ENCODE measurements at regions not wholly inside any gene's neighbourhood (a gene's known extent, or its start where the extent isn't known, plus 50 kb on each side); places are given as distances from the start of the nearest gene placed in this dataset.

- no peak for DNase-seq (ENCODE audit: low read depth)
- no peak overlapping the region for H3K4me3 ChIP-seq (ENCODE audit: low read depth, low read length)
- TF ChIP-seq CTCF (IDR thresholded peaks at IDR 0.05; ENCODE audit: insufficient read depth, low read depth, low read length, missing control alignments) = no peak
These were observed 664.2 kb upstream of the CPEB2 start for GRCh38 chr4:14337892-14338584.

- no peak overlapping the region for H3K4me3 ChIP-seq (ENCODE audit: low read depth, low read length)
- TF ChIP-seq CTCF (IDR thresholded peaks at IDR 0.05; ENCODE audit: insufficient read depth, low read depth, low read length, missing control alignments) = no peak
- no peak for DNase-seq (ENCODE audit: low read depth)
These were observed 663.6 kb upstream of the CPEB2 start for GRCh38 chr4:14338585-14339265.

- no peak for TF ChIP-seq CTCF (IDR thresholded peaks at IDR 0.05; ENCODE audit: insufficient read depth, low read depth, low read length, missing control alignments)
These were observed 662.6 kb upstream of the CPEB2 start for GRCh38 chr4:14339715-14340114.

DNA sequence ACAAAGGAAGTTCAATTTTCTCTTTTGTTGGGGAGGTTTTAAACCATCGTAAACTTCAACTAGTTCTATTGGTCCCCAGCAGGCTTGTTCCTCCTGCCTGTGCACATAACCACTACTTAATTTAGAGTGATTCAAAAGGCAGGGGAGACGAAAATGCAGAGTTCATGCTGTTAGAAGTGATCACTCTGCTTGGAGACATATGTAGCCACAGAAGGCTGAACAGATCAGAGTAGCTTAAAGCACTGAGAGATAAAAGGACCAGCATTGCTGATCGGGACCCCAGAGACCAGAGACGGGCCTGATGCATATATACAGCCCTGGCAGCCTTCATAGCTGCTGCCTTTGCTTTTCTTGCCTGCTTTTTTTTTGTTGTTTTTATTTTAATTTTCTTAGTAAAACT lies 662.0 kb upstream of the CPEB2 start:
- no peak overlapping the region for H3K4me3 ChIP-seq (ENCODE audit: low read depth, low read length)
- DNase-seq (ENCODE audit: low read depth) = no peak
- TF ChIP-seq CTCF (IDR thresholded peaks at IDR 0.05; ENCODE audit: insufficient read depth, low read depth, low read length, missing control alignments) = no peak

More at GRCh38 chr4:14339715-14340114, 662.6 kb upstream of the CPEB2 start:
- H3K4me3 ChIP-seq (ENCODE audit: low read depth, low read length) = no peak overlapping the region
- no peak for DNase-seq (ENCODE audit: low read depth)

- TF ChIP-seq CTCF (IDR thresholded peaks at IDR 0.05; ENCODE audit: insufficient read depth, low read depth, low read length, missing control alignments) = no peak
- no peak for DNase-seq (ENCODE audit: low read depth)
- H3K4me3 ChIP-seq (ENCODE audit: low read depth, low read length) = no peak overlapping the region
These were observed 658.3 kb upstream of the CPEB2 start for GRCh38 chr4:14343961-14344360.

- no peak overlapping the region for H3K4me3 ChIP-seq (ENCODE audit: low read depth, low read length)
- DNase-seq (ENCODE audit: low read depth) = no peak
- TF ChIP-seq CTCF (IDR thresholded peaks at IDR 0.05; ENCODE audit: insufficient read depth, low read depth, low read length, missing control alignments) = no peak
These were observed 656.9 kb upstream of the CPEB2 start for GRCh38 chr4:14345356-14345775.

Measured in GM12865 (cell line).